ENCODE measurements at regions not wholly inside any gene's neighbourhood (a gene's known extent, or its start where the extent isn't known, plus 50 kb on each side); places are given as distances from the start of the nearest gene placed in this dataset.

DNA sequence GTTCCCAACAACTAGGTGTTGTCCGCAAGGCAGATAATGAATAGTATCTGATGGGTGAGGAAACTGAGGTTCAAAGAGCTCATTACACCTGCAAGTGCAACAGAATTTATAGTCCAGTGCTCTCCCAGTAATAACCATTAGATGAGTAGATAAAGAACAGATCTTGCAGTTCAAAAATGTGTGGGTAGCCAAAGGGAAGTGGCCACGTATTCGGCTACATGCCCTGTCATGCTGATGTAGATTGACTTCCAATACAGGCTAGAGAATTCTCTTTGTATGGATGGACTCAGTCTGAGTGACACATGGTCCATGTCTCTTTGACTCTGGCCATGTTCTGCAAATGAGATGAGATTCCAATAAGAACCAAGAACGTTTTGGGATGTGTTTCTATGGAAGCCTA, 187.9 kb upstream of the LPP start:
- Histone ChIP-seq H2BK20ac (ENCODE audit: low read depth, low read length) (no peak overlapping the region), H2BK5ac (ENCODE audit: low read depth, low read length, poor library complexity, severe bottlenecking) (no peak overlapping the region), H3K9ac (ENCODE audit: low read depth, low read length) (no peak overlapping the region), H3K4me2 (ENCODE audit: low read depth, low read length) (no peak overlapping the region), H2BK120ac (ENCODE audit: low read depth, low read length) (no peak overlapping the region), H3K4ac (ENCODE audit: low read depth, low read length) (no peak overlapping the region), H3K14ac (replicated peaks; ENCODE audit: low read depth, low read length) (no peak overlapping the region), H3K9me1 (ENCODE audit: insufficient read depth, low read length) (no peaks in the 10 kb centered on the region), H2AFZ (replicated peaks; ENCODE audit: low read length, poor library complexity) (no peak overlapping the region), H4K5ac (ENCODE audit: low read depth, low read length) (no peak overlapping the region), H3K27ac (ENCODE audit: insufficient read depth, low read length) (no peak overlapping the region), H3K23ac (ENCODE audit: low read depth, low read length) (no peak overlapping the region), H3K9me3 (ENCODE audit: control insufficient read depth, insufficient read depth, low read length) (no peaks in the 10 kb centered on the region), H2AK9ac (replicated peaks; ENCODE audit: low read depth, low read length, poor library complexity) (no peak overlapping the region), H2AK5ac (ENCODE audit: low read depth, low read length) (peak overlapping the region; percentile 17; the same call in 1 of the 2 replicates), H4K91ac (ENCODE audit: insufficient read depth, low read depth, low read length) (no peak overlapping the region), H3K27me3 (ENCODE audit: control insufficient read depth, insufficient read depth, low read length) (peaks cover 10% of the 10 kb centered on the region), H3K18ac (ENCODE audit: low read depth, low read length) (no peak overlapping the region), H3K36me3 (ENCODE audit: control insufficient read depth, insufficient read depth, low read length) (no peaks in the 10 kb centered on the region), H4K20me1 (ENCODE audit: insufficient read depth, low read length) (no peaks in the 10 kb centered on the region), H3K56ac (ENCODE audit: extremely low read depth, insufficient read depth, low read length) (no peak overlapping the region), H2BK15ac (ENCODE audit: low read depth, low read length) (no peak overlapping the region), H3K4me1 (ENCODE audit: control insufficient read depth, insufficient read depth, low read length) (0 out of 2 replicates have a peak, but pooled peaks cover 2% of the 10 kb centered on the region), H3K79me1 (ENCODE audit: low read depth in 1 of 2, low read length in 2 of 2) (no peaks in the 10 kb centered on the region), H4K8ac (ENCODE audit: low read depth in 2 of 2, low read length in 2 of 2) (no peak overlapping the region), H3K4me3 (ENCODE audit: insufficient read depth, low read depth, low read length) (no peak overlapping the region)
- DNase-seq (no peak), ATAC-seq (ENCODE audit: low read depth) (no peak)
- ChIA-PET POLR2A (ENCODE audit: unreplicated experiment) (no interaction called here), CTCF (interaction anchor here (0.6 kb wide), 1 partner anchor 972 kb away, joined by 3 read pairs; no protein-coding TSS in a partner anchor)
- intact Hi-C loops (cut with micrococcal nuclease), result no loop called here
- in situ Hi-C loops (cut with MboI; ENCODE audit: low sequenced_read_pairs), result no loop called here
- no CpG with 5 or more reads among the region's 4 CpGs for WGBS, 2 experiments (ENCODE audit: extremely low coverage in 2 of 2, insufficient read length in 1 of 2)
- TF ChIP-seq MAFK (IDR thresholded peaks at IDR 0.05; ENCODE audit: low read depth, low read length), result no peak
- no peak for TF ChIP-seq CEBPB (IDR thresholded peaks at IDR 0.05; ENCODE audit: low read depth, low read length)
- TF ChIP-seq CHD1 (IDR thresholded peaks at IDR 0.05; ENCODE audit: low read depth, low read length), result no peak
- no peak for TF ChIP-seq NFE2L2 (IDR thresholded peaks at IDR 0.05; ENCODE audit: low read depth, low read length)
- TF ChIP-seq CTCF (conservative IDR thresholded peaks at IDR 0.05; ENCODE audit: low read depth, low read length), result no peak
- TF ChIP-seq SMC3 (IDR thresholded peaks at IDR 0.05; ENCODE audit: low read depth, low read length), result no peak
- TF ChIP-seq POLR2A (IDR thresholded peaks at IDR 0.05; ENCODE audit: low read depth, low read length), result no peak
- TF ChIP-seq RCOR1 (IDR thresholded peaks at IDR 0.05; ENCODE audit: insufficient replicate concordance, low read length), result no peak
- TF ChIP-seq RAD21 (IDR thresholded peaks at IDR 0.05; ENCODE audit: low read length), result no peak
- TF ChIP-seq MXI1 (IDR thresholded peaks at IDR 0.05; ENCODE audit: borderline replicate concordance, low read depth, low read length), result no peak
- TF ChIP-seq, protein P1, sequence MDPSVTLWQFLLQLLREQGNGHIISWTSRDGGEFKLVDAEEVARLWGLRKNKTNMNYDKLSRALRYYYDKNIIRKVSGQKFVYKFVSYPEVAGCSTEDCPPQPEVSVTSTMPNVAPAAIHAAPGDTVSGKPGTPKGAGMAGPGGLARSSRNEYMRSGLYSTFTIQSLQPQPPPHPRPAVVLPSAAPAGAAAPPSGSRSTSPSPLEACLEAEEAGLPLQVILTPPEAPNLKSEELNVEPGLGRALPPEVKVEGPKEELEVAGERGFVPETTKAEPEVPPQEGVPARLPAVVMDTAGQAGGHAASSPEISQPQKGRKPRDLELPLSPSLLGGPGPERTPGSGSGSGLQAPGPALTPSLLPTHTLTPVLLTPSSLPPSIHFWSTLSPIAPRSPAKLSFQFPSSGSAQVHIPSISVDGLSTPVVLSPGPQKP (IDR thresholded peaks at IDR 0.05; ENCODE audit: borderline replicate concordance, low read depth, low read length), result no peak
- TF ChIP-seq MAZ (IDR thresholded peaks at IDR 0.05; ENCODE audit: borderline replicate concordance, low read depth, low read length), result no peak
- no TSS peak for BruUV-seq (replicated peaks)
- dilution Hi-C loops (cut with HindIII; ENCODE audit: low sequenced_read_pairs, unreplicated experiment), result no loop called here

Data from IMR-90 (cell line).